HCT116 (cell line): ENCODE measurements at regions not wholly inside any gene's neighbourhood (a gene's known extent, or its start where the extent isn't known, plus 50 kb on each side); places are given as distances from the start of the nearest gene placed in this dataset.

Experiments
- ATAC-seq: fragments of 200-7000 bp; cut with Tn5 transposase; 2 replicates; pipeline ENCODE4 v1.9.1; 2020; ENCODE audit warnings: mild to moderate bottlenecking, moderate library complexity
- BruUV-seq: library from RNA; stranded (reverse); fragments of 400-500 nt; replicated peaks from 2 replicates; lab custom pipeline; 2021; lab: Mats Ljungman, UMichigan
- CTCF ChIA-PET: fragments of 300-600 bp; sonication (Branson Sonifier 250); formaldehyde crosslinking; loops from one replicate; lab custom pipeline; 2021; ENCODE audit warnings: antibody characterized with exemption; lab: Charles Lee
- POLR2A ChIA-PET: fragments of 300-600, 350-600 bp; sonication (Branson Sonifier 250); formaldehyde crosslinking; loops from one replicate; lab custom pipeline; 2021; ENCODE audit warnings: antibody characterized with exemption; lab: Charles Lee
- RAD21 ChIA-PET, 2 experiments: fragments of 300-600 bp; sonication (Branson Sonifier 250); formaldehyde crosslinking; loops; one replicate each; lab custom pipeline; 2023; ENCODE audit warnings: low total read pairs in 2 of 2; ENCODE audit not compliant: uncharacterized antibody in 2 of 2, unreplicated experiment in 2 of 2, low non-redundant PET in 1 of 2; lab: Charles Lee
- DNase-seq: peaks from one replicate; pipeline ENCODE4 v3.0.0-alpha.2; 2010; ENCODE audit warnings: low read depth, low spot score
- H2AFZ ChIP-seq: fragments of 200-600 bp; shearing (Covaris generic), sonication (generic); 2 replicates; pipeline ENCODE4 v1.6.1; 2017; ENCODE audit warnings: low read depth, mixed run types, mixed read lengths, antibody characterized with exemption, low read length; ENCODE audit not compliant: poor library complexity, severe bottlenecking
- H3K27ac ChIP-seq: 2 replicates; pipeline ENCODE4 v1.5.1; 2012; ENCODE audit warnings: low read depth, low read length
- H3K27me3 ChIP-seq: fragments of 200-600 bp; sonication (generic); 2 replicates; pipeline ENCODE4 v1.6.1; 2016; ENCODE audit warnings: mixed run types, low read length, mixed read lengths; ENCODE audit not compliant: insufficient read depth
- H3K36me3 ChIP-seq, 2 experiments: fragments of 200-500 bp in 1 of 2; fragments of 200-600 bp in 1 of 2; sonication (Bioruptor generic) in 1 of 2; sonication (generic) in 1 of 2; 2 replicates each; pipeline versions ENCODE4 v1.5.1 to v1.6.1; 2014 to 2016; ENCODE audit warnings: low read length in 2 of 2, inconsistent platforms in 1 of 2, mixed read lengths in 1 of 2, mixed run types in 1 of 2; ENCODE audit not compliant: insufficient read depth in 2 of 2, control insufficient read depth in 1 of 2
- H3K4me1 ChIP-seq, 2 experiments: fragments of 200-600 bp in 1 of 2; sonication (generic) in 1 of 2; 2 replicates each; pipeline versions ENCODE4 v1.5.1 to v1.6.1; 2012 to 2017; ENCODE audit warnings: low read length in 2 of 2, inconsistent platforms in 1 of 2, mild to moderate bottlenecking in 1 of 2, mixed read lengths in 1 of 2, mixed run types in 1 of 2, moderate library complexity in 1 of 2; ENCODE audit not compliant: insufficient read depth in 2 of 2, control insufficient read depth in 1 of 2
- H3K4me2 ChIP-seq: fragments of 200-600 bp; sonication (generic); 2 replicates; pipeline ENCODE4 v1.6.1; 2017; ENCODE audit warnings: mixed run types, low read length, mixed read lengths
- H3K4me3 ChIP-seq, 2 experiments: fragments of 200-600 bp in 1 of 2; sonication (generic) in 1 of 2; replicated peaks in 1 of 2; 2 replicates each; pipeline ENCODE4 v1.5.1; 2011 to 2016; ENCODE audit warnings: low read length in 2 of 2, control low read depth in 1 of 2, low read depth in 1 of 2, mild to moderate bottlenecking in 1 of 2, mixed read lengths in 1 of 2, mixed run types in 1 of 2
- H3K79me2 ChIP-seq: fragments of 200-600 bp; sonication (generic); 2 replicates; pipeline ENCODE4 v1.6.1; 2017; ENCODE audit warnings: mild to moderate bottlenecking, mixed run types, low read length, moderate library complexity, mixed read lengths; ENCODE audit not compliant: insufficient read depth
- H3K9ac ChIP-seq: fragments of 200-600 bp; sonication (generic); 2 replicates; pipeline ENCODE4 v1.6.1; 2016; ENCODE audit warnings: low read length, mixed read lengths
- H3K9me2 ChIP-seq: fragments of 200-600 bp; sonication (generic), shearing (Covaris generic); 2 replicates; pipeline ENCODE4 v1.6.1; 2017; ENCODE audit warnings: mixed run types, mild to moderate bottlenecking, moderate library complexity; ENCODE audit not compliant: insufficient read depth
- H3K9me3 ChIP-seq, 2 experiments: fragments of 200-500 bp in 1 of 2; fragments of 200-600 bp in 1 of 2; sonication (Bioruptor generic) in 1 of 2; sonication (generic) in 1 of 2; 2 replicates each; pipeline ENCODE4 v1.6.1; 2014 to 2017; ENCODE audit warnings: low read length in 2 of 2, mixed read lengths in 2 of 2, inconsistent platforms in 1 of 2, low read depth in 1 of 2, mild to moderate bottlenecking in 1 of 2, mixed run types in 1 of 2, moderate library complexity in 1 of 2; ENCODE audit not compliant: control insufficient read depth in 1 of 2, insufficient read depth in 1 of 2
- H4K20me1 ChIP-seq: fragments of 200-600 bp; sonication (generic), shearing (Covaris generic); 2 replicates; pipeline ENCODE4 v1.6.1; 2017; ENCODE audit warnings: mixed run types, mild to moderate bottlenecking, moderate library complexity; ENCODE audit not compliant: insufficient read depth
- CBX3 ChIP-seq: IDR thresholded peaks from 2 replicates; pipeline ENCODE4 v1.6.1; 2012; ENCODE audit warnings: low read depth
- CEBPB ChIP-seq: IDR thresholded peaks from 2 replicates; pipeline ENCODE4 v1.6.1; 2012; ENCODE audit warnings: low read depth
- ELF1 ChIP-seq: IDR thresholded peaks from 2 replicates; pipeline ENCODE4 v1.6.1; 2012; ENCODE audit warnings: low read depth, borderline replicate concordance
- EZH2 ChIP-seq: fragments of 200-600 bp; sonication (generic); IDR thresholded peaks from 2 replicates; pipeline ENCODE4 v1.6.1; 2017; ENCODE audit warnings: antibody characterized with exemption, mixed run types
- EZH2phosphoT487 ChIP-seq: fragments of 200-600 bp; IDR thresholded peaks from 2 replicates; pipeline ENCODE4 v1.6.1; 2018; ENCODE audit warnings: antibody characterized with exemption, borderline replicate concordance
- FOSL1 ChIP-seq: IDR thresholded peaks from 2 replicates; pipeline ENCODE4 v1.6.1; 2012; ENCODE audit warnings: low read depth
- POLR2A ChIP-seq: IDR thresholded peaks from 2 replicates; pipeline ENCODE4 v1.7.0; 2011; ENCODE audit warnings: borderline replicate concordance; ENCODE audit not compliant: insufficient read depth, insufficient read length; ENCODE audit errors: extremely low read depth
- RAD21 ChIP-seq: IDR thresholded peaks from 2 replicates; pipeline ENCODE4 v1.6.1; 2012; ENCODE audit warnings: low read depth, mild to moderate bottlenecking
- SP1 ChIP-seq: IDR thresholded peaks from 2 replicates; pipeline ENCODE4 v1.6.1; 2012; ENCODE audit warnings: low read depth
- YY1 ChIP-seq: IDR thresholded peaks from 2 replicates; pipeline ENCODE4 v1.6.1; 2011; ENCODE audit warnings: low read length, low read depth, moderate library complexity, mild to moderate bottlenecking; ENCODE audit not compliant: insufficient replicate concordance; ENCODE audit errors: extremely low read depth
- ZNF274 ChIP-seq: fragments of 200-500 bp; sonication (Bioruptor generic); IDR thresholded peaks from 2 replicates; pipeline ENCODE4 v1.6.1; 2014; ENCODE audit warnings: mild to moderate bottlenecking, low read depth, low read length, inconsistent platforms
- intact Hi-C: fragments of 100-400 bp; cut with micrococcal nuclease; formaldehyde crosslinking; loops from 2 replicates; pipeline ENCODE4 v1.10.0; 2022
- TF ChIP-seq, protein P1 (sequence below): IDR thresholded peaks from 2 replicates; pipeline ENCODE4 v1.6.1; 2012; ENCODE audit warnings: low read depth
- TF ChIP-seq, protein P2 (sequence below), 3 experiments: fragments of 200-600 bp in 1 of 3; sonication (generic) in 1 of 3; IDR thresholded peaks in 2 of 3; conservative IDR thresholded peaks in 1 of 3; 2 replicates each; pipeline ENCODE4 v1.5.1; 2012 to 2017; ENCODE audit warnings: low read depth in 2 of 3, low read length in 2 of 3, antibody characterized with exemption in 1 of 3, borderline replicate concordance in 1 of 3, control low read depth in 1 of 3, mild to moderate bottlenecking in 1 of 3, mixed read lengths in 1 of 3, mixed run types in 1 of 3, moderate library complexity in 1 of 3; ENCODE audit not compliant: insufficient read depth in 1 of 3
- TF ChIP-seq, protein P3 (sequence below): IDR thresholded peaks from 2 replicates; pipeline ENCODE4 v1.6.1; 2011; ENCODE audit warnings: mild to moderate bottlenecking, low read length, moderate library complexity; ENCODE audit not compliant: insufficient replicate concordance; ENCODE audit errors: extremely low read depth

DNA sequence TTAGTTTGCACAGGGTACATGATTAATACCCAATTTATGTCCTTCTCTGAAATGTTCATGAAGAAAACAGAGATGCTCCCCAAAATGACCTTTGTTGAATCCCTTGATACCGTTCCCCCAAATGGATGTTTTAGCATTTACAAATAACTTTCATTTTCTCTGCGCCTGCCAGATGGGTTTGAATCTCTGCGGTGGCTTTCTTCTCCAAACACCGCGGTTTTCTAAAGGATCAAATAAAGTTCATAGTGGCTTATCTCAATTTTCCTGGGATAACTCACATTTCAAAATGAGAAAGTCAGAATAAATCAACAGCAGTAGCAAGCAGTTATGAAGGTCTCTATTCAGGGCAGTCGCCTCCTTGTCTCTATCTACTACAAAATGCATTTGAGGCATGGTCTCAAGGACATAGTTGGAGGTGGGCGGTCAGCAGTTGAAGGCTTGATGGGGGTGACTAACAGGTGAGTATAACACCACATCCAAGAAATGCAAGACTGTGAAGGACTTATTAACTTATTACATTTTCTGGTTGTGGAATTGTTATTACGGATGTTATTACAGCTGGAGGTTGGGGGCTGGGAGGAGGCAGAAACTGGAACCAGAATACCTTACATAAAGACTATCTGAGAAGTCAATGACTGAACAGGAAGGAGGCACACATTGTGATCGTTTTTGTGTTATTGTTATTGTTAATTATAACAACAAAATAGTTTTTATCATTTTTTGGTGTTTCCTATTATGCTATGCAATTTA is 1513.3 kb downstream of the FAM181B start:
- DNase-seq (no peak), ATAC-seq (no peak)
- intact Hi-C loops, result no loop called here
- no peak overlapping the region for H3K27ac ChIP-seq
- no peaks in the 10 kb centered on the region for H3K4me1 ChIP-seq
- no peaks in the 10 kb centered on the region for H4K20me1 ChIP-seq
- H3K9me2 ChIP-seq, result no peaks in the 10 kb centered on the region
- ChIA-PET POLR2A (no interaction called here), CTCF (no interaction called here), RAD21 (no interaction called here)
- H3K79me2 ChIP-seq, result no peaks in the 10 kb centered on the region
- no peak overlapping the region for H3K4me2 ChIP-seq
- no peak overlapping the region for H2AFZ ChIP-seq
- H3K9ac ChIP-seq, result no peak overlapping the region
- H3K9me3 ChIP-seq, result peaks cover 0 to 28% of the 10 kb centered on the region in 2 experiments
- no TSS peak for BruUV-seq
- H3K27me3 ChIP-seq, result no peaks in the 10 kb centered on the region
- H3K4me3 ChIP-seq, result no peak overlapping the region
- no peaks in the 10 kb centered on the region for H3K36me3 ChIP-seq
- TF ChIP-seq, protein P1, sequence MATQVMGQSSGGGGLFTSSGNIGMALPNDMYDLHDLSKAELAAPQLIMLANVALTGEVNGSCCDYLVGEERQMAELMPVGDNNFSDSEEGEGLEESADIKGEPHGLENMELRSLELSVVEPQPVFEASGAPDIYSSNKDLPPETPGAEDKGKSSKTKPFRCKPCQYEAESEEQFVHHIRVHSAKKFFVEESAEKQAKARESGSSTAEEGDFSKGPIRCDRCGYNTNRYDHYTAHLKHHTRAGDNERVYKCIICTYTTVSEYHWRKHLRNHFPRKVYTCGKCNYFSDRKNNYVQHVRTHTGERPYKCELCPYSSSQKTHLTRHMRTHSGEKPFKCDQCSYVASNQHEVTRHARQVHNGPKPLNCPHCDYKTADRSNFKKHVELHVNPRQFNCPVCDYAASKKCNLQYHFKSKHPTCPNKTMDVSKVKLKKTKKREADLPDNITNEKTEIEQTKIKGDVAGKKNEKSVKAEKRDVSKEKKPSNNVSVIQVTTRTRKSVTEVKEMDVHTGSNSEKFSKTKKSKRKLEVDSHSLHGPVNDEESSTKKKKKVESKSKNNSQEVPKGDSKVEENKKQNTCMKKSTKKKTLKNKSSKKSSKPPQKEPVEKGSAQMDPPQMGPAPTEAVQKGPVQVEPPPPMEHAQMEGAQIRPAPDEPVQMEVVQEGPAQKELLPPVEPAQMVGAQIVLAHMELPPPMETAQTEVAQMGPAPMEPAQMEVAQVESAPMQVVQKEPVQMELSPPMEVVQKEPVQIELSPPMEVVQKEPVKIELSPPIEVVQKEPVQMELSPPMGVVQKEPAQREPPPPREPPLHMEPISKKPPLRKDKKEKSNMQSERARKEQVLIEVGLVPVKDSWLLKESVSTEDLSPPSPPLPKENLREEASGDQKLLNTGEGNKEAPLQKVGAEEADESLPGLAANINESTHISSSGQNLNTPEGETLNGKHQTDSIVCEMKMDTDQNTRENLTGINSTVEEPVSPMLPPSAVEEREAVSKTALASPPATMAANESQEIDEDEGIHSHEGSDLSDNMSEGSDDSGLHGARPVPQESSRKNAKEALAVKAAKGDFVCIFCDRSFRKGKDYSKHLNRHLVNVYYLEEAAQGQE, result no peak
- TF ChIP-seq ELF1 (no peak), POLR2A (no peak), RAD21 (no peak), FOSL1 (no peak), SP1 (no peak), CBX3 (no peak), ZNF274 (no peak), EZH2phosphoT487 (no peak), EZH2 (no peak), CEBPB (no peak), YY1 (no peak)
- TF ChIP-seq, protein P2, sequence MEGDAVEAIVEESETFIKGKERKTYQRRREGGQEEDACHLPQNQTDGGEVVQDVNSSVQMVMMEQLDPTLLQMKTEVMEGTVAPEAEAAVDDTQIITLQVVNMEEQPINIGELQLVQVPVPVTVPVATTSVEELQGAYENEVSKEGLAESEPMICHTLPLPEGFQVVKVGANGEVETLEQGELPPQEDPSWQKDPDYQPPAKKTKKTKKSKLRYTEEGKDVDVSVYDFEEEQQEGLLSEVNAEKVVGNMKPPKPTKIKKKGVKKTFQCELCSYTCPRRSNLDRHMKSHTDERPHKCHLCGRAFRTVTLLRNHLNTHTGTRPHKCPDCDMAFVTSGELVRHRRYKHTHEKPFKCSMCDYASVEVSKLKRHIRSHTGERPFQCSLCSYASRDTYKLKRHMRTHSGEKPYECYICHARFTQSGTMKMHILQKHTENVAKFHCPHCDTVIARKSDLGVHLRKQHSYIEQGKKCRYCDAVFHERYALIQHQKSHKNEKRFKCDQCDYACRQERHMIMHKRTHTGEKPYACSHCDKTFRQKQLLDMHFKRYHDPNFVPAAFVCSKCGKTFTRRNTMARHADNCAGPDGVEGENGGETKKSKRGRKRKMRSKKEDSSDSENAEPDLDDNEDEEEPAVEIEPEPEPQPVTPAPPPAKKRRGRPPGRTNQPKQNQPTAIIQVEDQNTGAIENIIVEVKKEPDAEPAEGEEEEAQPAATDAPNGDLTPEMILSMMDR (IDR thresholded peaks at IDR 0.05 in 2 of 3, conservative IDR thresholded peaks at IDR 0.05 in 1 of 3; ENCODE audit: borderline replicate concordance in 1 of 3, insufficient read depth in 1 of 3, low read depth in 2 of 3, low read length in 2 of 3), result no peak
- TF ChIP-seq, protein P3, sequence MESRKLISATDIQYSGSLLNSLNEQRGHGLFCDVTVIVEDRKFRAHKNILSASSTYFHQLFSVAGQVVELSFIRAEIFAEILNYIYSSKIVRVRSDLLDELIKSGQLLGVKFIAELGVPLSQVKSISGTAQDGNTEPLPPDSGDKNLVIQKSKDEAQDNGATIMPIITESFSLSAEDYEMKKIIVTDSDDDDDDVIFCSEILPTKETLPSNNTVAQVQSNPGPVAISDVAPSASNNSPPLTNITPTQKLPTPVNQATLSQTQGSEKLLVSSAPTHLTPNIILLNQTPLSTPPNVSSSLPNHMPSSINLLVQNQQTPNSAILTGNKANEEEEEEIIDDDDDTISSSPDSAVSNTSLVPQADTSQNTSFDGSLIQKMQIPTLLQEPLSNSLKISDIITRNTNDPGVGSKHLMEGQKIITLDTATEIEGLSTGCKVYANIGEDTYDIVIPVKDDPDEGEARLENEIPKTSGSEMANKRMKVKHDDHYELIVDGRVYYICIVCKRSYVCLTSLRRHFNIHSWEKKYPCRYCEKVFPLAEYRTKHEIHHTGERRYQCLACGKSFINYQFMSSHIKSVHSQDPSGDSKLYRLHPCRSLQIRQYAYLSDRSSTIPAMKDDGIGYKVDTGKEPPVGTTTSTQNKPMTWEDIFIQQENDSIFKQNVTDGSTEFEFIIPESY, result no peak
